ENCODE measurements at regions not wholly inside any gene's neighbourhood (a gene's known extent, or its start where the extent isn't known, plus 50 kb on each side); places are given as distances from the start of the nearest gene placed in this dataset.
A peak's percentile ranks its signal among the peaks of the same experiment; 100 is the strongest.
"Not testable (repeated sequence)": the region's sequence is repeated elsewhere in the genome, so short reads cannot be mapped to it uniquely, and the experiment has no call there.

- not testable (repeated sequence) for DNase-seq
Observed at GRCh38 chr1:53399370-53400133, 59.6 kb upstream of the DMRTB1 start.

- DNase-seq, result no peak
Observed at GRCh38 chr1:53400761-53401674, 58.2 kb upstream of the DMRTB1 start.

- DNase-seq, result peak; percentile 46 to 57
Observed at GRCh38 chr1:53401813-53402745, 57.1 kb upstream of the DMRTB1 start.

- no peak for DNase-seq
Observed at GRCh38 chr1:53402891-53403655, 56.1 kb upstream of the DMRTB1 start.

- no peak for DNase-seq
Observed at GRCh38 chr1:53405737-53406136, 53.5 kb upstream of the DMRTB1 start.

- DNase-seq, result no peak
Observed at GRCh38 chr1:53406551-53407235, 52.5 kb upstream of the DMRTB1 start.

- peak in 1 of 2 donors; percentile 75 for DNase-seq
Observed at GRCh38 chr1:53408013-53408754, 51.0 kb upstream of the DMRTB1 start.

- no peak for DNase-seq
Observed at GRCh38 chr1:53408755-53409129, 50.5 kb upstream of the DMRTB1 start.

- DNase-seq, result no peak
Observed at GRCh38 chr1:53409233-53409632, 50.0 kb upstream of the DMRTB1 start.

Measured in inflammatory macrophage treated with lipopolysaccharide for 1 hour (primary cell).